ENCODE measurements at regions not wholly inside any gene's neighbourhood (a gene's known extent, or its start where the extent isn't known, plus 50 kb on each side); places are given as distances from the start of the nearest gene placed in this dataset.
"Not testable (repeated sequence)": the region's sequence is repeated elsewhere in the genome, so short reads cannot be mapped to it uniquely, and the experiment has no call there.

- no peaks in the 10 kb centered on the region for H3K27me3 Mint-ChIP-seq
- H3K4me1 Mint-ChIP-seq (ENCODE audit: low read depth), result no peaks in the 10 kb centered on the region
- H3K36me3 Mint-ChIP-seq, result no peaks in the 10 kb centered on the region
- H3K4me3 Mint-ChIP-seq, result no peak overlapping the region
- H3K9me3 Mint-ChIP-seq (ENCODE audit: low read depth), result peaks cover 14% of the 10 kb centered on the region
- no peak overlapping the region for H3K27ac Mint-ChIP-seq
These were observed 1806.3 kb upstream of the ADGRL3 start for GRCh38 chr4:59393780-59394179.

GRCh38 chr4:59400334-59400733 lies 1799.8 kb upstream of the ADGRL3 start:
- H3K36me3 Mint-ChIP-seq, result no peaks in the 10 kb centered on the region
- no peaks in the 10 kb centered on the region for H3K4me1 Mint-ChIP-seq (ENCODE audit: low read depth)
- H3K27ac Mint-ChIP-seq, result no peak overlapping the region

DNA sequence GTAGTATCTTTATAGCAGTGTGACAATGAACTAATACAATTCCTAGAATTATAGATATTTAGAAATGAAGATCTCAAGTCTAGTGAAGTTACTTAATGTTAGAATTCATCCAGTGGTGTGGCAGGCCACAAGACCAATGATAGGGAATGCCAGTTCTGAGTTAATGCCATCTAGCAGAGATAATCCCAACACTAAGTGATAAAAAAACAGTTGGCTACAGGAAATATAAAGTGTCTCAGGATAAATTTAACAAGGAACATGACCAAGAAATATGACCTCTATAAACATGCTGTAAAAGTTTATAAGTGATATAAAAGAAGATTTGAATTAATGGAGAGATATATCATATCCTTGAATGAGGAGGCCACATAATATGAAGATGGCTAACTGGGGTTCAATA lies 1790.5 kb upstream of the ADGRL3 start:
- Mint-ChIP-seq H3K4me1 (ENCODE audit: low read depth) (no peaks in the 10 kb centered on the region), H3K36me3 (no peaks in the 10 kb centered on the region), H3K4me3 (no peak overlapping the region), H3K27ac (no peak overlapping the region), H3K27me3 (no peaks in the 10 kb centered on the region), H3K9me3 (ENCODE audit: low read depth) (peaks cover 5% of the 10 kb centered on the region)

More at GRCh38 chr4:59400334-59400733, 1799.8 kb upstream of the ADGRL3 start:
- Mint-ChIP-seq H3K4me3 (no peak overlapping the region), H3K27me3 (no peaks in the 10 kb centered on the region), H3K9me3 (ENCODE audit: low read depth) (peaks cover 9% of the 10 kb centered on the region)

- no peaks in the 10 kb centered on the region for H3K27me3 Mint-ChIP-seq
- no peaks in the 10 kb centered on the region for H3K4me1 Mint-ChIP-seq (ENCODE audit: low read depth)
- no peak overlapping the region for H3K4me3 Mint-ChIP-seq
- H3K27ac Mint-ChIP-seq, result no peak overlapping the region
- no peaks in the 10 kb centered on the region for H3K36me3 Mint-ChIP-seq
- H3K9me3 Mint-ChIP-seq (ENCODE audit: low read depth), result peaks cover 8% of the 10 kb centered on the region
These were observed 1787.4 kb upstream of the ADGRL3 start for GRCh38 chr4:59412739-59413138.

GRCh38 chr4:59455751-59456150 lies 1744.4 kb upstream of the ADGRL3 start:
- H3K4me3 Mint-ChIP-seq, result no peak overlapping the region
- no peak overlapping the region for H3K27ac Mint-ChIP-seq
- H3K27me3 Mint-ChIP-seq, result no peaks in the 10 kb centered on the region
- peaks cover 9% of the 10 kb centered on the region for H3K9me3 Mint-ChIP-seq (ENCODE audit: low read depth)
- no peaks in the 10 kb centered on the region for H3K4me1 Mint-ChIP-seq (ENCODE audit: low read depth)
- H3K36me3 Mint-ChIP-seq, result no peaks in the 10 kb centered on the region

- H3K4me3 Mint-ChIP-seq, result no peak overlapping the region
- no peaks in the 10 kb centered on the region for H3K27me3 Mint-ChIP-seq
- no peaks in the 10 kb centered on the region for H3K36me3 Mint-ChIP-seq
- no peaks in the 10 kb centered on the region for H3K4me1 Mint-ChIP-seq (ENCODE audit: low read depth)
- H3K9me3 Mint-ChIP-seq (ENCODE audit: low read depth), result peaks cover 8% of the 10 kb centered on the region
- no peak overlapping the region for H3K27ac Mint-ChIP-seq
These were observed 1742.5 kb upstream of the ADGRL3 start for GRCh38 chr4:59457576-59457975.

DNA sequence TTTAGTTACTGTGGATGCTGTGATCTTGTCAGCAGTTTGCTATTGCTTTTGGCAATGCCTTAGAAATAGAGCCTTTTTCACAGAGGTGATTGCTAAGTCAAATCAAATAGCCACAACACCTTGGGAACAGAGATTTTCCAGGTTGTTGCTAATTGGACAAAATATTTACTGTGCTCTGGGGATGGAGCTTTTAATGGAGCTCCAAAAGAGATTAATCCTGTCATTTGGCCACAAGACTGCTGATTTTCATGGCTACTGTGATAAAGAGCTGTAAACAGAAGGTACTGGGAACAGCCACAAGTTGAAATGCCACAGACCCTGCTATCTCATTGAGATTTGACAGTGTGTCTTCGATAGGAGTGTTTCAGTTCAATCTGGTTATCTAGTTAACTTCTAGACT lies 1715.2 kb upstream of the ADGRL3 start:
- Mint-ChIP-seq H3K4me3 (no peak overlapping the region), H3K36me3 (no peaks in the 10 kb centered on the region), H3K4me1 (ENCODE audit: low read depth) (no peaks in the 10 kb centered on the region), H3K27me3 (no peaks in the 10 kb centered on the region), H3K9me3 (ENCODE audit: low read depth) (peaks cover 26% of the 10 kb centered on the region), H3K27ac (no peak overlapping the region)

- Mint-ChIP-seq H3K4me3 (no peak overlapping the region), H3K27me3 (no peaks in the 10 kb centered on the region), H3K4me1 (ENCODE audit: low read depth) (no peaks in the 10 kb centered on the region), H3K36me3 (no peaks in the 10 kb centered on the region), H3K27ac (no peak overlapping the region), H3K9me3 (ENCODE audit: low read depth) (no peaks in the 10 kb centered on the region)
These were observed 1700.0 kb upstream of the ADGRL3 start for GRCh38 chr4:59500103-59500502.

DNA sequence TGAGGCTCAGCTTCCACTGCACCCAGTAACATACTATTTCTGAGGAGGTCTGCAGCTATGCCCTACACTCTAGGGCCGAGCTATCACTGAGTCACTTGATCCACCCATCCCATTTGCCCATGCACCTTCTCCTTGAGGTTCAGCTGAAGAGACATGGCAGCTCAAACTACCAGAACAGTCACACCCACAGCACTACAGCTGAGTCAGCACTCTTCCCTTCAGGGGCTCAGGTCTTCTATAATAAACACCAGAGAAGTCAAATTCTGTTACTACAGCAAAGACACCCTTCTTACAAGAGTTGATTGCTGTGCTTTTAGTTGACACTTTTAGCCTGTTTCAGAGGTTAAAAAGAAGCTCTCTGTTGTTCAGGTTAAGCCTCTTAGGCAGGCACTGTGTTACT lies 1696.4 kb upstream of the ADGRL3 start:
- no peak overlapping the region for H3K27ac Mint-ChIP-seq
- no peaks in the 10 kb centered on the region for H3K4me1 Mint-ChIP-seq (ENCODE audit: low read depth)
- H3K36me3 Mint-ChIP-seq, result no peaks in the 10 kb centered on the region
- no peaks in the 10 kb centered on the region for H3K27me3 Mint-ChIP-seq
- no peaks in the 10 kb centered on the region for H3K9me3 Mint-ChIP-seq (ENCODE audit: low read depth)
- H3K4me3 Mint-ChIP-seq, result no peak overlapping the region

DNA sequence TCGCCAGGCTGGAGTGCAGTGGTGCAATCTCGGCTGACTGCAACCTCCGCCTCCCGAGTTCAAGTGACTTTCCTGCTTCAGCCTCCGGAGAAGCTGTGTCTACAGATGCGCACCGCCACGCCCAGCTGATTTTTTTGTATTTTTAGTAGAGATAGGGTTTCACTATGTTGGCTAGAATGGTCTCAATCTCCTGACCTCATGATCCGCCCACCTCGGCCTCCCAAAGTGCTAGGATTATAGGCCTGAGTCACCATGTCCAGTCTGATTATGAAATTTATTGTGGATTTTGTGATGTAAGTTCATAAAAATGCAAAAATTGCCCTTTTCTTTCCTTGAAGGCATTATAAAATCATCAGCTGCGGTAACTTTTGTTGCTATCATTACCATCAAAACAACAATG lies 1688.3 kb upstream of the ADGRL3 start:
- not testable (repeated sequence) for H3K9me3 Mint-ChIP-seq (ENCODE audit: low read depth); H3K27ac Mint-ChIP-seq; H3K36me3 Mint-ChIP-seq; H3K4me3 Mint-ChIP-seq; H3K4me1 Mint-ChIP-seq (ENCODE audit: low read depth); H3K27me3 Mint-ChIP-seq

- Mint-ChIP-seq H3K9me3 (ENCODE audit: low read depth) (peaks cover 3% of the 10 kb centered on the region), H3K27ac (no peak overlapping the region), H3K36me3 (no peaks in the 10 kb centered on the region)
These were observed 1683.1 kb upstream of the ADGRL3 start for GRCh38 chr4:59517007-59517406.

DNA sequence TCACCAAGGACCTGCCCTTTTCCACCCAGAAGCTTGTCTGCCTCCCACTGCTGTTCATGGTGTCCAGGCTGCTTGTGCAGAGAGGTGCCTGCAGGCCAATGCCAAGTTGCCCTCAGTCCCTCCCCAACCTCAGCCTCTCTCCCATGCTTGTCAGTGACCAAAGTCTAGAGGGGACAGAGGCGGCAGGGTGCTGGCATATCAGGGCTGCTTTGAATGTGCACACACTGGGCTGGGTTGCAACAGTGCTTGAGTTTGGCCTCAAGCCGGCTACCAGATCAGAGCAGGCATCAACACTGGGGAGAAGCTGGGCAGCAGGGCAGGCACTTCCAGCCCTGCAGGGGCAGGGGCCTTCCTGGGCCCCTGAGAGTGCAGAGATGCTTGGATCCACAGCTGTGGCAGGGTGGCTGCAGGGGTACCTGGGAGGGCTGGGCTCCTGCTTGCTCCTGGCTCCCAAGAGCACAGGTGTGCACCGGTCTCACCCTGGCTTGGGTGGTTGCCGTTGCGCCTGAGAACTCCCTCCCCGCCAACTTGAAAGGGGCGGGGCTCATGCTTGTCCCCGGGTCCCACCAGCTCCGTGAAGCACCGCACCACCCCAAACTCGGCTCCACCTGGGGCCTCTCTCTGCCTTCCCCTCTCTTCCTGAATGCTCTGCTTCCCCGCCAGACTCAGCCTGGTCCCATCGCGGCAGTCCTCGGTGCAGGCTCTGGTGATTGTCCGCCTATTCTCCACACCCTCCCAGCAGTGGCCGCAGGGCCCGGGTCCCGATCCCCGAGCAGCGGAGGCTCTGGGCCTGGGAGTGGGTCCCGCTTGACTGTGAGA lies 1681.9 kb upstream of the ADGRL3 start:
- Mint-ChIP-seq H3K27ac (no peak overlapping the region), H3K36me3 (no peaks in the 10 kb centered on the region), H3K9me3 (ENCODE audit: low read depth) (peaks cover 3% of the 10 kb centered on the region), H3K4me1 (ENCODE audit: low read depth) (no peaks in the 10 kb centered on the region), H3K27me3 (no peaks in the 10 kb centered on the region), H3K4me3 (no peak overlapping the region)

More at GRCh38 chr4:59517007-59517406, 1683.1 kb upstream of the ADGRL3 start:
- H3K4me3 Mint-ChIP-seq, result no peak overlapping the region
- no peaks in the 10 kb centered on the region for H3K4me1 Mint-ChIP-seq (ENCODE audit: low read depth)
- H3K27me3 Mint-ChIP-seq, result no peaks in the 10 kb centered on the region

GRCh38 chr4:59525885-59526284 lies 1674.2 kb upstream of the ADGRL3 start:
- no peak overlapping the region for H3K27ac Mint-ChIP-seq
- no peaks in the 10 kb centered on the region for H3K36me3 Mint-ChIP-seq
- H3K4me3 Mint-ChIP-seq, result no peak overlapping the region
- H3K4me1 Mint-ChIP-seq (ENCODE audit: low read depth), result no peaks in the 10 kb centered on the region
- no peaks in the 10 kb centered on the region for H3K9me3 Mint-ChIP-seq (ENCODE audit: low read depth)
- no peaks in the 10 kb centered on the region for H3K27me3 Mint-ChIP-seq

DNA sequence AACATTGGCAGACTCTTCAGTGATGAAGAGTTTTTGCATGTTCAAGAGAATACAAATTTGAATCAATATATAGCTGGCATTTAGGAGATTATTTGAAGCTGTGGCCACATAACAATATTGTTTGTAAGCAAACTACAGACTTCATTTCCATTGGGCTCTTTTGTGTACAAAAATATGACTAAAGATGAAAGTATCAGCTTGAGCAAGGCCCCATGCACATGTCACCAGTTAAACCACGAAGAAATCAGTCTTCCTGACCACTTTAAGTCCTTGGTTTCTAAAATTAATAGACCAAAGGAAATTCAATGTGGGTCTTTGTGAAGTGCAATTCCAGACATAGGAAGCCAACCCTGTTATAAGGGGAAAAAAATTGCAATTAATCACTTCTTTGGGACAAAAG lies 1664.6 kb upstream of the ADGRL3 start:
- Mint-ChIP-seq H3K4me3 (no peak overlapping the region), H3K27me3 (no peaks in the 10 kb centered on the region), H3K9me3 (ENCODE audit: low read depth) (peaks cover 3% of the 10 kb centered on the region), H3K4me1 (ENCODE audit: low read depth) (no peaks in the 10 kb centered on the region), H3K36me3 (no peaks in the 10 kb centered on the region), H3K27ac (no peak overlapping the region)

DNA sequence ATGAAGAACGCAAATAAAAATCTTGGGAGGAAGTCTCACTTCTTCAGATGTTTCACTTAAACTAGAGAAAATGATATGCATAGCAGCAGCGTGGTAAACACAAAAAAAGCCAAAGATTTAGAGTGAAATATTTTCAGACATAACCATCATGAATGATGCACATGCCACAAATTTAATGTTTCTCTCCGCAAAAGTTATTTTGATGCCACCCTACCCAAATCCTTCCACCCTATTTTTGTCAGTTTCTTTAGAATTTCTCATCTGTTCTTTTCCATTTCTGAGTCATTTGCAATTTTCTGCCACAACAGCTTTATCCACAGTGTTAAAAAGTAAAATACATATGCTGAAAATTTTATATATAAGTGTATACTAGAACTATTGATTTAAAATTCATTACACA lies 1663.7 kb upstream of the ADGRL3 start:
- H3K36me3 Mint-ChIP-seq, result no peaks in the 10 kb centered on the region
- no peaks in the 10 kb centered on the region for H3K4me1 Mint-ChIP-seq (ENCODE audit: low read depth)
- H3K27ac Mint-ChIP-seq, result no peak overlapping the region
- H3K4me3 Mint-ChIP-seq, result no peak overlapping the region
- no peaks in the 10 kb centered on the region for H3K27me3 Mint-ChIP-seq
- peaks cover 3% of the 10 kb centered on the region for H3K9me3 Mint-ChIP-seq (ENCODE audit: low read depth)

- H3K4me3 Mint-ChIP-seq, result no peak overlapping the region
- no peaks in the 10 kb centered on the region for H3K27me3 Mint-ChIP-seq
- no peak overlapping the region for H3K27ac Mint-ChIP-seq
- no peaks in the 10 kb centered on the region for H3K4me1 Mint-ChIP-seq (ENCODE audit: low read depth)
- peaks cover 3% of the 10 kb centered on the region for H3K9me3 Mint-ChIP-seq (ENCODE audit: low read depth)
- H3K36me3 Mint-ChIP-seq, result no peaks in the 10 kb centered on the region
These were observed 1662.8 kb upstream of the ADGRL3 start for GRCh38 chr4:59537246-59537886.
